ENCODE measurements at regions not wholly inside any gene's neighbourhood (a gene's known extent, or its start where the extent isn't known, plus 50 kb on each side); places are given as distances from the start of the nearest gene placed in this dataset.

DNA sequence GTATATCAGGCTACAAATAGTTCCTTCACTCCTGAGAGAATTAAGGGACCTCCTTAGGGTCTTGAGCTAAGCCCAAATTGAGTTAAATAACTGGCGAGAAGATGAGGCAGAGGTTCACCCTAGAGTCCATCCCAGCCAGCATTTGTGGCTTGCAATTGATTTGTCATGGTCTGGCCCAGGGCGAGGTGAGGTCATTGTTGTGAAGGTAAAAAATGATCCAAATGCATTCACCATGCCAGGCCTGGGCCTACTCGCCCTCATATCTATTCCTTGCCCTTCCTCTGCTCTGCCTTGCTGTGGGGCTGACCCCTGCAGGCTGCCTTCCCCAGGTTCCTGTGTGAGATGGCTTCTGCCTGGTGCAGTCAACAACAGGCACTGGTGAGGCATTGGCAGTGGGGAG is 207.2 kb downstream of the ZNF365 start:
- intact Hi-C loops (cut with micrococcal nuclease) = no loop called here
- no peak for DNase-seq
- H3K27me3 ChIP-seq (ENCODE audit: low read depth) = peaks cover 9% of the 10 kb centered on the region
- H3K4me1 ChIP-seq = peaks cover 14% of the 10 kb centered on the region
- peak overlapping the region; percentile 75 for H3K27ac ChIP-seq (replicated peaks)
- H3K9me3 ChIP-seq (replicated peaks) = no peaks in the 10 kb centered on the region
- H3K4me3 ChIP-seq = no peak overlapping the region
- no peaks in the 10 kb centered on the region for H3K36me3 ChIP-seq
- TF ChIP-seq, protein P1, sequence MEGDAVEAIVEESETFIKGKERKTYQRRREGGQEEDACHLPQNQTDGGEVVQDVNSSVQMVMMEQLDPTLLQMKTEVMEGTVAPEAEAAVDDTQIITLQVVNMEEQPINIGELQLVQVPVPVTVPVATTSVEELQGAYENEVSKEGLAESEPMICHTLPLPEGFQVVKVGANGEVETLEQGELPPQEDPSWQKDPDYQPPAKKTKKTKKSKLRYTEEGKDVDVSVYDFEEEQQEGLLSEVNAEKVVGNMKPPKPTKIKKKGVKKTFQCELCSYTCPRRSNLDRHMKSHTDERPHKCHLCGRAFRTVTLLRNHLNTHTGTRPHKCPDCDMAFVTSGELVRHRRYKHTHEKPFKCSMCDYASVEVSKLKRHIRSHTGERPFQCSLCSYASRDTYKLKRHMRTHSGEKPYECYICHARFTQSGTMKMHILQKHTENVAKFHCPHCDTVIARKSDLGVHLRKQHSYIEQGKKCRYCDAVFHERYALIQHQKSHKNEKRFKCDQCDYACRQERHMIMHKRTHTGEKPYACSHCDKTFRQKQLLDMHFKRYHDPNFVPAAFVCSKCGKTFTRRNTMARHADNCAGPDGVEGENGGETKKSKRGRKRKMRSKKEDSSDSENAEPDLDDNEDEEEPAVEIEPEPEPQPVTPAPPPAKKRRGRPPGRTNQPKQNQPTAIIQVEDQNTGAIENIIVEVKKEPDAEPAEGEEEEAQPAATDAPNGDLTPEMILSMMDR (IDR thresholded peaks at IDR 0.05; ENCODE audit: borderline replicate concordance) = no peak

- TF ChIP-seq, protein P1 (IDR thresholded peaks at IDR 0.05; ENCODE audit: borderline replicate concordance) = no peak
- H3K27ac ChIP-seq (replicated peaks) = peak overlapping the region; percentile 75
- DNase-seq = no peak
- H3K27me3 ChIP-seq (ENCODE audit: low read depth) = peaks cover under 1% of the 10 kb centered on the region
- intact Hi-C loops (cut with micrococcal nuclease) = no loop called here
- H3K36me3 ChIP-seq = no peaks in the 10 kb centered on the region
- peaks cover 14% of the 10 kb centered on the region for H3K4me1 ChIP-seq
- no peaks in the 10 kb centered on the region for H3K9me3 ChIP-seq (replicated peaks)
- H3K4me3 ChIP-seq = no peak overlapping the region
These were observed 208.0 kb downstream of the ZNF365 start for GRCh38 chr10:62582101-62582705.

DNA sequence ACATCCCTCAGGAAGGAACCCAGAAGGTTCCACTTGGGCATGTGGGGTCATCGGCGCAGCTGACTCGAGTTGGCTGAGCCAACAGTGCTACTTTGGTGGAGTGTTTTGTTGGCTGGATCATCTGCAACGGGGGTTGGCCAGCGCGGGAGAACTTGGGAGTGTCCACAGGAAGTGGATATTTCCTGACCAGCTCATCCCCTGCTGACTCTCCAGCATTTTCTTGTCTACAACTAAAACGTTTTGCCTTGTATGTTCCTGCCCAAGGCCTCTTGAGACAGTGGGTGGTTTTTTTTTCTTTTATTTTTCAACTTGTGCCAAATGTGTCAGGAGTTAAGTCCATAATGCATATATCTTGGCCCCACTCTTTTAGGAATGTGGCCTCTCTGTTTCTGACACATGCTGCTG is 208.6 kb downstream of the ZNF365 start:
- peaks cover 14% of the 10 kb centered on the region for H3K4me1 ChIP-seq
- TF ChIP-seq, protein P1 (IDR thresholded peaks at IDR 0.05; ENCODE audit: borderline replicate concordance) = no peak
- H3K27ac ChIP-seq (replicated peaks) = peak overlapping the region; percentile 75
- H3K9me3 ChIP-seq (replicated peaks) = peaks cover 2% of the 10 kb centered on the region
- no peak overlapping the region for H3K4me3 ChIP-seq
- DNase-seq = peak; percentile 77
- intact Hi-C loops (cut with micrococcal nuclease) = no loop called here
- no peaks in the 10 kb centered on the region for H3K27me3 ChIP-seq (ENCODE audit: low read depth)
- H3K36me3 ChIP-seq = no peaks in the 10 kb centered on the region

GRCh38 chr10:62583876-62584615 is 209.9 kb downstream of the ZNF365 start:
- DNase-seq = no peak
- Histone ChIP-seq H3K4me3 (no peak overlapping the region), H3K4me1 (peaks cover 14% of the 10 kb centered on the region), H3K27ac (replicated peaks) (peak overlapping the region; percentile 75), H3K27me3 (ENCODE audit: low read depth) (peaks cover 6% of the 10 kb centered on the region), H3K9me3 (replicated peaks) (peaks cover 7% of the 10 kb centered on the region), H3K36me3 (no peaks in the 10 kb centered on the region)
- TF ChIP-seq, protein P1 (IDR thresholded peaks at IDR 0.05; ENCODE audit: borderline replicate concordance) = no peak
- intact Hi-C loops (cut with micrococcal nuclease) = no loop called here

DNA sequence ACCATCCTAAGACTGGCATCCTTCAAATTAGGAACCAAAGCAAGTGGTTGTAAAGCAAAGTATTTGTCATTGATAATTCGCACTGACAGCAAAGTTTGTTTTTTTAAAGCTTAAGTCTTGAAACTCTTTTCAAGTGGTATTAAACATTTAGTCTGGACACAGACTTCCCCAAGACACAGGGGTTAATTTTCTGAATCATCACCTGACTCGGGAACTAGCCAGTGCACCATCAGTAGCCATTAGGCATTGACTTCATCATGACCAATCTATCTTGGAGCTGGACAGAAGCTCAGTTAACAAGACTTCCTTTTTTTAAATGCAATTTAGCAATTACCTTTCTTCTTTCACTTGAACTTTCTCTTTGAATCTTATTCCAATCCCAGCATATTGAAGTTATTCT is 210.6 kb downstream of the ZNF365 start:
- DNase-seq = no peak
- TF ChIP-seq, protein P1 (IDR thresholded peaks at IDR 0.05; ENCODE audit: borderline replicate concordance) = no peak
- Histone ChIP-seq H3K9me3 (replicated peaks) (peaks cover 7% of the 10 kb centered on the region), H3K4me1 (peaks cover 14% of the 10 kb centered on the region), H3K4me3 (no peak overlapping the region), H3K27me3 (ENCODE audit: low read depth) (peaks cover 13% of the 10 kb centered on the region), H3K36me3 (no peaks in the 10 kb centered on the region), H3K27ac (replicated peaks) (peak overlapping the region; percentile 75)
- intact Hi-C loops (cut with micrococcal nuclease) = no loop called here

Measured in left ventricle myocardium inferior (tissue), 1 donor.